HepG2 (cell line): ENCODE measurements at regions not wholly inside any gene's neighbourhood (a gene's known extent, or its start where the extent isn't known, plus 50 kb on each side); places are given as distances from the start of the nearest gene placed in this dataset.

ENCODE experiments used
- ATAC-seq: fragments of 200-7000 bp; cut with Tn5 transposase; 3 replicates; pipeline ENCODE4 v1.9.1; 2020; ENCODE audit warnings: mild to moderate bottlenecking, moderate library complexity
- BruUV-seq: library from RNA; stranded (reverse); fragments of 400-500 nt; replicated peaks from 2 replicates; lab custom pipeline; 2021; lab: Mats Ljungman, UMichigan
- CTCF ChIA-PET: fragments of 300-600 bp; formaldehyde crosslinking; extraction: SDS; loops from one replicate; lab custom pipeline; 2021; ENCODE audit warnings: low total read pairs, inconsistent platforms, low intra/inter-chr PET ratio; lab: Yijun Ruan, JAX
- POLR2A ChIA-PET: fragments of 350-600 bp; sonication (Branson Sonifier 250); formaldehyde crosslinking; loops from one replicate; lab custom pipeline; 2020; ENCODE audit warnings: antibody characterized with exemption, inconsistent platforms; lab: Yijun Ruan, JAX
- DNase-seq: peaks from one replicate; pipeline ENCODE4 v3.0.0-alpha.2; 2015; ENCODE audit warnings: low spot score
- FAIRE-seq: peaks from 3 replicates; lab custom pipeline; 2011; peaks lifted over from hg19 to GRCh38; lab: Jason Lieb, UNC
- H2AFZ ChIP-seq: one replicate; pipeline ENCODE4 v1.6.1; 2011; ENCODE audit warnings: low read length, inconsistent platforms
- H3K27ac ChIP-seq: fragments of 300-600 bp; 3 replicates; pipeline ENCODE4 v1.8.0; 2011; ENCODE audit warnings: mixed run types, mild to moderate bottlenecking, mixed read lengths, low read length, inconsistent platforms; ENCODE audit not compliant: insufficient read depth; ENCODE audit errors: extremely low read length
- H3K27me3 ChIP-seq, 2 experiments: fragments of 200-600 bp in 1 of 2; 2 replicates in 1 of 2; 3 replicates in 1 of 2; pipeline versions ENCODE4 v1.6.0 to v1.8.0; 2011; ENCODE audit warnings: low read length in 2 of 2, mild to moderate bottlenecking in 2 of 2, moderate library complexity in 2 of 2, inconsistent platforms in 1 of 2; ENCODE audit not compliant: insufficient read depth in 2 of 2, control insufficient read depth in 1 of 2
- H3K36me3 ChIP-seq, 2 experiments: fragments of 200-600 bp in 1 of 2; replicated peaks in 1 of 2; 2 replicates in 1 of 2; 3 replicates in 1 of 2; pipeline versions ENCODE4 v1.5.1 to v1.8.0; 2011; ENCODE audit warnings: low read length in 2 of 2, inconsistent platforms in 1 of 2; ENCODE audit not compliant: insufficient read depth in 2 of 2, control insufficient read depth in 1 of 2
- H3K4me1 ChIP-seq: 2 replicates; pipeline ENCODE4 v1.5.1; 2012; ENCODE audit warnings: low read length, inconsistent platforms; ENCODE audit not compliant: insufficient read depth
- H3K4me2 ChIP-seq: 2 replicates; pipeline ENCODE4 v1.6.0; 2011; ENCODE audit warnings: low read depth, low read length, inconsistent platforms
- H3K4me3 ChIP-seq, 3 experiments: fragments of 200-600 bp in 1 of 3; sonication (generic), shearing (Covaris generic) in 1 of 3; replicated peaks in 1 of 3; 2 replicates each; pipeline ENCODE4 v1.5.1; 2011 to 2016; ENCODE audit warnings: low read length in 3 of 3, inconsistent platforms in 2 of 3, low read depth in 2 of 3, mild to moderate bottlenecking in 2 of 3, control low read depth in 1 of 3, mixed read lengths in 1 of 3; ENCODE audit not compliant: insufficient read depth in 1 of 3
- H3K79me2 ChIP-seq: one replicate; pipeline ENCODE4 v1.6.1; 2011; ENCODE audit warnings: low read length, inconsistent platforms; ENCODE audit not compliant: insufficient read depth
- H3K9ac ChIP-seq: 2 replicates; pipeline ENCODE4 v1.6.0; 2011; ENCODE audit warnings: mild to moderate bottlenecking, low read depth, low read length, inconsistent platforms; ENCODE audit not compliant: insufficient read depth
- H3K9me3 ChIP-seq: 2 replicates; pipeline ENCODE4 v1.5.1; 2012; ENCODE audit warnings: mild to moderate bottlenecking, low read length
- H4K20me1 ChIP-seq: 2 replicates; pipeline ENCODE4 v1.6.0; 2011; ENCODE audit warnings: inconsistent platforms, mild to moderate bottlenecking, low read length, moderate library complexity; ENCODE audit not compliant: insufficient read depth
- BORCS8-MEF2B ChIP-seq: sonication (generic); formaldehyde crosslinking; IDR thresholded peaks from 2 replicates; pipeline ENCODE4 v1.8.0; 2022; ENCODE audit warnings: mild to moderate bottlenecking, missing genetic modification reagents
- FOSL1 ChIP-seq: sonication (generic); formaldehyde crosslinking; IDR thresholded peaks from 2 replicates; pipeline ENCODE4 v1.9.0; 2021; ENCODE audit warnings: missing genetic modification reagents, borderline replicate concordance
- HDAC2 ChIP-seq: sonication (generic); formaldehyde crosslinking; IDR thresholded peaks from 2 replicates; pipeline ENCODE4 v1.4.0; 2020; ENCODE audit warnings: missing genetic modification reagents
- HIVEP1 ChIP-seq: sonication (generic); formaldehyde crosslinking; IDR thresholded peaks from 2 replicates; pipeline ENCODE4 v1.4.0; 2020; ENCODE audit warnings: mild to moderate bottlenecking, missing genetic modification reagents
- REL ChIP-seq: sonication (generic); formaldehyde crosslinking; conservative IDR thresholded peaks from 2 replicates; pipeline ENCODE4 v1.8.0; 2022; ENCODE audit warnings: mild to moderate bottlenecking, missing genetic modification reagents, moderate library complexity
- RFX5 ChIP-seq: IDR thresholded peaks from 2 replicates; pipeline ENCODE4 v1.6.1; 2011; ENCODE audit warnings: low read depth, low read length, improper control_type of control experiment
- SKI ChIP-seq: fragments of 450-650 bp; IDR thresholded peaks from one replicate; pipeline ENCODE4 v1.6.1; 2018; ENCODE audit warnings: mild to moderate bottlenecking; ENCODE audit not compliant: partially characterized antibody
- SMYD3 ChIP-seq: sonication (generic); formaldehyde crosslinking; IDR thresholded peaks from 2 replicates; pipeline ENCODE4 v1.8.1; 2023; ENCODE audit warnings: mild to moderate bottlenecking, missing genetic modification reagents
- SOX5 ChIP-seq: IDR thresholded peaks from 2 replicates; pipeline ENCODE4 v1.6.1; 2016; ENCODE audit warnings: borderline replicate concordance
- SP1 ChIP-seq, 2 experiments: fragments of 450-650 bp in 1 of 2; sonication (generic) in 1 of 2; formaldehyde crosslinking in 1 of 2; IDR thresholded peaks; 2 replicates each; pipeline versions ENCODE4 v1.4.0 to v1.6.1; 2016 to 2020; ENCODE audit warnings: missing genetic modification reagents in 1 of 2
- ZBTB7B ChIP-seq: sonication (generic); formaldehyde crosslinking; IDR thresholded peaks from 2 replicates; pipeline ENCODE4 v1.4.0; 2020; ENCODE audit warnings: missing genetic modification reagents
- ZMYM4 ChIP-seq: sonication (generic); formaldehyde crosslinking; IDR thresholded peaks from 2 replicates; pipeline ENCODE4 v1.8.1; 2023; ENCODE audit warnings: mild to moderate bottlenecking, missing genetic modification reagents
- ZNF251 ChIP-seq: sonication (generic); formaldehyde crosslinking; IDR thresholded peaks from 2 replicates; pipeline ENCODE4 v1.9.0; 2021; ENCODE audit warnings: mild to moderate bottlenecking, missing genetic modification reagents
- ZNF879 ChIP-seq: sonication (generic); formaldehyde crosslinking; IDR thresholded peaks from 2 replicates; pipeline ENCODE4 v1.8.1; 2023; ENCODE audit warnings: missing genetic modification reagents
- WGBS: methylation state at CpG from one replicate; pipeline ENCODE4 v1.1.6; 2017; ENCODE audit warnings: low lambda C conversion rate; 5-methylcytosine and 5-hydroxymethylcytosine counted together
- in situ Hi-C: cut with HindIII; loops from 2 replicates; pipeline ENCODE4 v1.10.0; 2017; ENCODE audit warnings: low pct_unique_long_range_greater_than_20kb; ENCODE audit not compliant: extremely low pct_ligation_motif_present
- intact Hi-C: fragments of 100-400 bp; cut with micrococcal nuclease; formaldehyde crosslinking; loops from one replicate; pipeline ENCODE4 v1.10.0; 2022; ENCODE audit not compliant: unreplicated experiment
- TF ChIP-seq, protein P1 (sequence below): sonication (generic); formaldehyde crosslinking; IDR thresholded peaks from 2 replicates; pipeline ENCODE4 v1.5.1; 2020; ENCODE audit warnings: missing genetic modification reagents, mild to moderate bottlenecking, borderline replicate concordance
- TF ChIP-seq, protein P2 (sequence below): sonication (generic); formaldehyde crosslinking; IDR thresholded peaks from 2 replicates; pipeline ENCODE4 v1.4.0; 2020; ENCODE audit warnings: missing genetic modification reagents
- TF ChIP-seq, protein P3 (sequence below): IDR thresholded peaks from 2 replicates; pipeline ENCODE4 v1.6.1; 2016
- TF ChIP-seq, protein P4 (sequence below): sonication (generic); formaldehyde crosslinking; IDR thresholded peaks from 2 replicates; pipeline ENCODE4 v1.4.0; 2020; ENCODE audit warnings: missing genetic modification reagents, borderline replicate concordance
- TF ChIP-seq, protein P5 (sequence below): sonication (generic); formaldehyde crosslinking; IDR thresholded peaks from 2 replicates; pipeline ENCODE4 v1.5.1; 2020; ENCODE audit warnings: missing genetic modification reagents, mild to moderate bottlenecking, borderline replicate concordance

DNA sequence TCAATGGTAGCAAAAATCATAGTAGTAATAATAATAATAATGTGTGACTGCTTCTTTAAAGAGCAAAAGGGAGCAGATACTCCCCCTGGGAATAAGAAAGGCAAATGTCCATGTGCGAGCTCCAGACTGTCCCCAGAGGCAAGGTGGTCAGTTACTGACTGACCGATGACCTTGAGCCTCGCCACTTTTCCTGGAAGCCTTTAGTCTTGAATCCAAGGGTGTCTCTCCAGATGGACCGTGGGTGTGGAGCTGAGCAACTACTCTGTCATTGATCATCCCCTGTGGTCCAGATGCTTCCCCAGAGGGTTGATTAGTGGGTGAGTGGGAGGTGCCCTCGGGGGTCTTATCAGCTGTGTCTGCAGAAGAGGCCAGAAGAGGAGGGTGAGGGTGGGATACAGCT lies 418.5 kb upstream of the TBX3 start (continued):
- TF ChIP-seq, protein P1, sequence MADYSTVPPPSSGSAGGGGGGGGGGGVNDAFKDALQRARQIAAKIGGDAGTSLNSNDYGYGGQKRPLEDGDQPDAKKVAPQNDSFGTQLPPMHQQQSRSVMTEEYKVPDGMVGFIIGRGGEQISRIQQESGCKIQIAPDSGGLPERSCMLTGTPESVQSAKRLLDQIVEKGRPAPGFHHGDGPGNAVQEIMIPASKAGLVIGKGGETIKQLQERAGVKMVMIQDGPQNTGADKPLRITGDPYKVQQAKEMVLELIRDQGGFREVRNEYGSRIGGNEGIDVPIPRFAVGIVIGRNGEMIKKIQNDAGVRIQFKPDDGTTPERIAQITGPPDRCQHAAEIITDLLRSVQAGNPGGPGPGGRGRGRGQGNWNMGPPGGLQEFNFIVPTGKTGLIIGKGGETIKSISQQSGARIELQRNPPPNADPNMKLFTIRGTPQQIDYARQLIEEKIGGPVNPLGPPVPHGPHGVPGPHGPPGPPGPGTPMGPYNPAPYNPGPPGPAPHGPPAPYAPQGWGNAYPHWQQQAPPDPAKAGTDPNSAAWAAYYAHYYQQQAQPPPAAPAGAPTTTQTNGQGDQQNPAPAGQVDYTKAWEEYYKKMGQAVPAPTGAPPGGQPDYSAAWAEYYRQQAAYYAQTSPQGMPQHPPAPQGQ, result no peak
- TF ChIP-seq REL (CRISPR knock-in tag), result no peak
- no peak for TF ChIP-seq ZNF879 (CRISPR knock-in tag)
- no peak for TF ChIP-seq FOSL1 (CRISPR knock-in tag)
- TF ChIP-seq SP1 (IDR thresholded peaks at IDR 0.05), result no peak
- TF ChIP-seq SP1 (CRISPR knock-in tag; IDR thresholded peaks at IDR 0.05), result no peak
- no peak for TF ChIP-seq SOX5
- TF ChIP-seq SMYD3 (CRISPR knock-in tag), result no peak
- TF ChIP-seq ZMYM4, result no peak
- no peak for TF ChIP-seq BORCS8-MEF2B (CRISPR knock-in tag)
- TF ChIP-seq RFX5, result no peak
- TF ChIP-seq, protein P2, sequence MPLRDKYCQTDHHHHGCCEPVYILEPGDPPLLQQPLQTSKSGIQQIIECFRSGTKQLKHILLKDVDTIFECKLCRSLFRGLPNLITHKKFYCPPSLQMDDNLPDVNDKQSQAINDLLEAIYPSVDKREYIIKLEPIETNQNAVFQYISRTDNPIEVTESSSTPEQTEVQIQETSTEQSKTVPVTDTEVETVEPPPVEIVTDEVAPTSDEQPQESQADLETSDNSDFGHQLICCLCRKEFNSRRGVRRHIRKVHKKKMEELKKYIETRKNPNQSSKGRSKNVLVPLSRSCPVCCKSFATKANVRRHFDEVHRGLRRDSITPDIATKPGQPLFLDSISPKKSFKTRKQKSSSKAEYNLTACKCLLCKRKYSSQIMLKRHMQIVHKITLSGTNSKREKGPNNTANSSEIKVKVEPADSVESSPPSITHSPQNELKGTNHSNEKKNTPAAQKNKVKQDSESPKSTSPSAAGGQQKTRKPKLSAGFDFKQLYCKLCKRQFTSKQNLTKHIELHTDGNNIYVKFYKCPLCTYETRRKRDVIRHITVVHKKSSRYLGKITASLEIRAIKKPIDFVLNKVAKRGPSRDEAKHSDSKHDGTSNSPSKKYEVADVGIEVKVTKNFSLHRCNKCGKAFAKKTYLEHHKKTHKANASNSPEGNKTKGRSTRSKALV (CRISPR knock-in tag), result no peak

DNA sequence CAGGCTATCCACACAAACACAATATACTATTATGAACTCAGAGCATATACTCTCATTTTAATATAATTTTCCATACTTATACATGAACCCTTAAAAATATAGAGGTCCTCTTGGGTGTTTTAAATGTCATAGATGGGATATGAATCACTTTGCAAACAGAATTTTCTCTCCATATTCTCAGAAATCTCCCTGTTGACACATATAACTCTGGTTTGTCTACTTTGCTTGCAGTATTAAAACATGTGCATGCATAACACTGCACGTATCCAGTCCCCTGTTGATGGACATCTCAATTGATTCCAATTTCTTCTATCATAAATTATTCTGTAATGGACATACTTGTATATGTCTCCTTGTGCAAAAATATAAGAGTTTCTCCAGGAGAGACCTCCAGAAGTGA lies 417.5 kb upstream of the TBX3 start:
- Histone ChIP-seq H3K36me3 (no peaks in the 10 kb centered on the region), H3K4me2 (no peak overlapping the region), H3K4me1 (peaks cover 6% of the 10 kb centered on the region), H3K4me3 (no peak overlapping the region), H3K27ac (no peak overlapping the region), H3K9me3 (no peaks in the 10 kb centered on the region), H3K9ac (no peak overlapping the region), H4K20me1 (no peaks in the 10 kb centered on the region), H3K79me2 (no peaks in the 10 kb centered on the region), H3K27me3 (no peaks in the 10 kb centered on the region), H2AFZ (no peak overlapping the region)
- ChIA-PET POLR2A (no interaction called here), CTCF (no interaction called here)
- in situ Hi-C loops (no loop called here), intact Hi-C loops (no loop called here)
- WGBS, result 75% methylated on average over 1 of the region's 1 CpG
- ATAC-seq, result no peak
- DNase-seq, result no peak
- BruUV-seq, result no TSS peak
- FAIRE-seq, result no peak
- TF ChIP-seq HIVEP1 (no peak), HDAC2 (CRISPR knock-in tag) (no peak), ZBTB7B (CRISPR knock-in tag) (no peak), ZNF251 (CRISPR knock-in tag) (no peak), SKI (no peak)
- TF ChIP-seq, protein P3, sequence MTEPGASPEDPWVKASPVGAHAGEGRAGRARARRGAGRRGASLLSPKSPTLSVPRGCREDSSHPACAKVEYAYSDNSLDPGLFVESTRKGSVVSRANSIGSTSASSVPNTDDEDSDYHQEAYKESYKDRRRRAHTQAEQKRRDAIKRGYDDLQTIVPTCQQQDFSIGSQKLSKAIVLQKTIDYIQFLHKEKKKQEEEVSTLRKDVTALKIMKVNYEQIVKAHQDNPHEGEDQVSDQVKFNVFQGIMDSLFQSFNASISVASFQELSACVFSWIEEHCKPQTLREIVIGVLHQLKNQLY, result no peak
- TF ChIP-seq, protein P4, sequence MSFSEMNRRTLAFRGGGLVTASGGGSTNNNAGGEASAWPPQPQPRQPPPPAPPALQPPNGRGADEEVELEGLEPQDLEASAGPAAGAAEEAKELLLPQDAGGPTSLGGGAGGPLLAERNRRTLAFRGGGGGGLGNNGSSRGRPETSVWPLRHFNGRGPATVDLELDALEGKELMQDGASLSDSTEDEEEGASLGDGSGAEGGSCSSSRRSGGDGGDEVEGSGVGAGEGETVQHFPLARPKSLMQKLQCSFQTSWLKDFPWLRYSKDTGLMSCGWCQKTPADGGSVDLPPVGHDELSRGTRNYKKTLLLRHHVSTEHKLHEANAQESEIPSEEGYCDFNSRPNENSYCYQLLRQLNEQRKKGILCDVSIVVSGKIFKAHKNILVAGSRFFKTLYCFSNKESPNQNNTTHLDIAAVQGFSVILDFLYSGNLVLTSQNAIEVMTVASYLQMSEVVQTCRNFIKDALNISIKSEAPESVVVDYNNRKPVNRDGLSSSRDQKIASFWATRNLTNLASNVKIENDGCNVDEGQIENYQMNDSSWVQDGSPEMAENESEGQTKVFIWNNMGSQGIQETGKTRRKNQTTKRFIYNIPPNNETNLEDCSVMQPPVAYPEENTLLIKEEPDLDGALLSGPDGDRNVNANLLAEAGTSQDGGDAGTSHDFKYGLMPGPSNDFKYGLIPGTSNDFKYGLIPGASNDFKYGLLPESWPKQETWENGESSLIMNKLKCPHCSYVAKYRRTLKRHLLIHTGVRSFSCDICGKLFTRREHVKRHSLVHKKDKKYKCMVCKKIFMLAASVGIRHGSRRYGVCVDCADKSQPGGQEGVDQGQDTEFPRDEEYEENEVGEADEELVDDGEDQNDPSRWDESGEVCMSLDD, result no peak
- TF ChIP-seq, protein P5, sequence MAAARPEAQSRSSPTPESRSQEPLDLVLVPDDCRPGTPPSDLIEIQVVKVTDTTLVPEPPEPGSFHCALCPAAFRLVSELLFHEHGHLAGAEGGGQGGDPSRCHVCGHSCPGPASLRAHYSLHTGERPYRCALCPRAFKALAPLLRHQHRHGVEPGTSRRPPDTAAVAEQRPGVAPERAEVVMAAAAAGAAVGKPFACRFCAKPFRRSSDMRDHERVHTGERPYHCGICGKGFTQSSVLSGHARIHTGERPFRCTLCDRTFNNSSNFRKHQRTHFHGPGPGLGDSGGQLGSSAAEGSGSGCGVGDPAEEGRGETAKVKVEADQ (CRISPR knock-in tag), result no peak
